DOHH2 (cell line): ENCODE measurements at regions not wholly inside any gene's neighbourhood (a gene's known extent, or its start where the extent isn't known, plus 50 kb on each side); places are given as distances from the start of the nearest gene placed in this dataset.

Experiments used
- CTCF ChIP-seq: fragments of 200-600 bp; sonication (generic); IDR thresholded peaks from one replicate; pipeline ENCODE4 v1.5.1; 2014; ENCODE audit warnings: antibody characterized with exemption, mild to moderate bottlenecking, low read depth, low read length; ENCODE audit not compliant: poor library complexity, severe bottlenecking
- EZH2phosphoT487 ChIP-seq: fragments of 200-600 bp; sonication (generic); IDR thresholded peaks from 2 replicates; pipeline ENCODE4 v1.6.1; 2017; ENCODE audit warnings: borderline replicate concordance, mild to moderate bottlenecking, antibody characterized with exemption, low read length, moderate library complexity, mixed read lengths

GRCh38 chr2:58476556-58476955 lies 235.4 kb upstream of the FANCL start:
- TF ChIP-seq CTCF (no peak), EZH2phosphoT487 (no peak)
